Fibroblast of skin of back (primary cell): ENCODE measurements at regions not wholly inside any gene's neighbourhood (a gene's known extent, or its start where the extent isn't known, plus 50 kb on each side); places are given as distances from the start of the nearest gene placed in this dataset.

Source experiments
- DNase-seq: peaks from one replicate; pipeline ENCODE4 v3.0.0-alpha.2; 2013

DNA sequence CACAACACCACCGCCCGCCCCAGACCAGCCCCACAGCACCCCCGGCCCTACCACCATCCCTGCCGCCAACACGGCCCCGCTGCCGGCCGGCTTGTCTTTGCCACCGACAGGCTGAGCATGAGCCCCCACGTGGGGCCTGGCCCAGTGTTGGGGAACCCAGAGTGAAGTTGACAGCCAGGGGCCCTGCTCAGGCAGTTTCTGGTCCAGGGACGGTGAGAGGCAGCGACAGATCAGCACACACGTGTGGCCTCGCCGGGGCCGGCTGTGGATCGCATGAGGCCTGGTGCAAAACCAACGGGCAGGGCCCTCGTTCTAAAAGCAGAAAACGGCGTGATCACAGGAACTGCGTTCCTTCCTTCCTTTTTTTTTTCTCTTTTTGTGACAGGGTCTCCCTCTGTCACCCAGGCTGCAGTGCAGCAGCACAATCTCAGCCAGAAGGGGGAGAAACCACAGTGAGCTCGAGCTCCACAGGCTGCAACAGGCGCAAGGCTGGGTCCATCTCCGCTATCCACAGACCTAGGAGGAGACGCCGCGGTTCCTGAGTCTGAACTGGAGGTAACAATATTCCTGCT, 50.5 kb upstream of the FBRSL1 start:
- DNase-seq: no peak

DNA sequence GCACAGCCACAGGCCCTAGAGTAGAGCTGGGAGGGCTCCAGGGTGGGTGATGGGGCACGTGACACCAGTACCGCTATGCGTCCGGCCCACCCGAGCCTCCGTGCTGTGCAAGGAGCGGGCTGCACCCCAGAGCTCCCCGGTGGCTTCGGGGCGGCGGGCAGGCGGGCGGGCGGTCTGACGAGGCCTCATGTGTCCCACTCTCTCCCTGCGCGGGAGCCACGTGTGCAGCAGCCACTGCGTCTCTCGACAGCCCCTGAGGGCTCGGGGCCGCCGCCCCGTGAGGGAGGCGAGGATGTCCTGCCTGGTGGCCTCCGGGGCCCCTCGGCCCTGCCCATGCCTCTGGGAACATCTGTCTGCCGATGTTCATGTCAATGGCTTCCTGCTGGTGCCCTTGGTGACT, 51.2 kb upstream of the FBRSL1 start:
- DNase-seq: no peak

DNA sequence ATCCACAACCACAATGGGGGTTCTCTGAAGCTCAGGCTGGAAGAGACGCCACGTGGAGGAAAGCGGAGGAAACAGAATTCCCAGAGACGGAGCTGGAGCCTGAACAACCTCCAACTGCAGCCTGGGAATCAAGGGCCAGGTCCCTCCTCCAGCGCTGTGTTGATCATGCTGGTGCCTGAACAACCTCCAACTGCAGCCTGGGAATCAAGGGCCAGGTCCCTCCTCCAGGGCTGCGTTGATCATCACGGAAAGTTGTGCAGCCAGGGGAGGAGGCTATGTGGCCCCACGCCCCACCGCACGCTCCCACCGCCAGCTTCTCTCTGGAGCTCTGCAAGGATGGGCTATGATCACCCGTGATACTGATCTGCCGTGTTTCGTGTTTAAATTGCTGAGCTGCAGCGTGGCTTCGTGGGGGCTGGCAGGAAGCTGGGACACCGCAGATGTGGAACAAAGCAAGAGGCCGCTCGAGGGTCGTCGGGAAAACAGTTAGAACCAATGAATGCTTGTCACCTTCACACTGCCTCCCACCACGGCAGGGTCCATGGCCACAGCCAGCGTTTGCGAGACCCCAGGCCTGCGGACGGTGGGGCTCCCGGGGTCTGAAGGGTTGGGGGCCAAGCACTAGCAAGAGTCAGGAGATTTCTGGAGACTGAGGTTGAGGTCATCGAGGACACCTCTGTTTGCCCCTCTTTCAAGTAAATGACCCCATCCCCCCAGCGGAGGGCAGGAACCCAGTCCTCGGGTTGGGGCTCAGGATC, 51.8 kb upstream of the FBRSL1 start:
- DNase-seq: no peak

DNA sequence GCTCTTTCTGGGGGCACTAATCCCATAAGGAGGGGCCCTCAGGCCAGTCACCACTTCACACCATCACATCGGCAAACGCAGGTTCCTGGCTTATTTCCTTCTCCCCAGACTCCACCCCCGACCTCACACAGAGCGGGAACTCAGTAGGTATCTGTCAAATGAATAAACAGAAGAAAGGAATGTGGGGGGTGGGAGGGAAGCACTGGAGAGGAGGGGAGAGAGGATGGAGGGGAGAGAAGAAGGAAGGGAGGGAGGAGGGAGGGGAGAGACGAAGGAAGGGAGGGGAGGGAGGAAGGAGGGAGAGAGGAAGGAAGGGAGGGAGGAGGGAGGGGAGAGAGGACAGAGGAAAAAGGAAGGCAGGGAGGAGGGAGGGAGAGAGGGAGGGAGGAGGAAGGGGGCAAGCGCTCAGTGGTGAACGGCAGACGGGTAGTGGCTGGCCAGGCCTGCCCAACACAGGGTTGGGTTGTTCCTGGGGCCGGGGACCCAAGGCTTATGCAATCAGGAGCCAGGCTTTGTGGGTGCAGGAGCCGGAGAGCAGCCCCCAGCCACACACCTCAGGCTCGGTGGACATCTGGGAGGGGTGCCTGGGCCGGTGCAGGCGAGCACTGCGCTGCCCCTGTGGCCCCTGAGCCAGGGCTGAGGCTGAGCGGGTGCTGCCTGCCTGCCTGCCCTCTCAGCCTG, 52.6 kb upstream of the FBRSL1 start:
- DNase-seq: no peak

DNA sequence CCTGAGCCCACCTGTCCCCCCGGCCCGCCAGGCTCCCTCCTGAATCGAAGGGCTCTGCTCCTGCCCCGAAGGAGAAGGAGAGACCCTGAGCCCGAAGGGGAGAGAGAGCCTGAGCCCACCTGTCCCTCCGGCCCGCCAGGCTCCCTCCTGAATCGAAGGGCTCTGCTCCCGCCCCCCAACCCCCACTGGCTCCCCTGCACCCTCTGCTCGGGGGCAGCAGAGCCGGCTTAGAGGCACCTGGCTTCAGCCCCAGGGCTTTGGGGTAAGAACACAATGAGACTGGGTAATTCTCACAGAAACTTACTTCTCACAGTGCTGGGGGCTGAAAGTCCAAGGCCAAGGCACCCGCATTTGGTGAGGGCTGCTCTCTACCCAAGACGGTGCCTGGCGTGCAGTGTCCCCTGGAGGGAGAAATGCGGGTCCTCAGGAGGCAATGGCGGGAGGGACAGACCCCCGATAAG, 53.1 kb upstream of the FBRSL1 start:
- DNase-seq: no peak

DNA sequence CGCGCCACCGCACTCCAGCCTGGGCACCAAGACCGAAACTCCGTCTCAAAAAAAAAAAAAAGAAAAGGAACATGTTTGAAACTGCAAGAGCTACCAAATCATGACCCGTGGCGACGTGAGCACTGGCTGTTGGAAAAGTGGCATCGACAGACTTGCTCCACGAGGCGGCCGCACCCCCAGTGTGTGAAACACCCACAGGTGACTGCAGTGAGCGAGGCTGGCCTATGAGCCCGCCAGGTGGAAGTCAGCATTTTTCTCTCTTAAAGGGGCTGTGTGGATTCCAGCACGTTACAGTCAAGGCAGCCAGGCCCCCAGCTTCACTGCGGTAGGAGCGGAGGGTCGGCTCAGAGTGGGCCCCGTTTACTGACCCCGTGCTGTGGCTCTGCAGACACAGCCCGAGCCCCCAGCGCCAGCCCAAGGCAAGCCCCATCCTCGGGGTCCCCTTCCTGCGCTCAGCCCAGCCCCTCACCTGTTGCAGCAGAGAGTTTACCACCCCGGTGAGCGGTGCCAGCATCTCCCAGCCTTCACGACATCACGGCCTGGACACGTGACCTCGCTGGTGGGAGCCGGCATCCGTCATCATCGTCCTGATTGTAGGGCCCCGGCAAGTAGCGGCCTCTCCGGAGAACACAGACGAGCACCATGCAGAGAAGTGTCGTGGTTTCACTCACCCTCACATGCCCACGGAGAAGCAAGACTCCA, 54.3 kb upstream of the FBRSL1 start:
- DNase-seq: no peak

DNA sequence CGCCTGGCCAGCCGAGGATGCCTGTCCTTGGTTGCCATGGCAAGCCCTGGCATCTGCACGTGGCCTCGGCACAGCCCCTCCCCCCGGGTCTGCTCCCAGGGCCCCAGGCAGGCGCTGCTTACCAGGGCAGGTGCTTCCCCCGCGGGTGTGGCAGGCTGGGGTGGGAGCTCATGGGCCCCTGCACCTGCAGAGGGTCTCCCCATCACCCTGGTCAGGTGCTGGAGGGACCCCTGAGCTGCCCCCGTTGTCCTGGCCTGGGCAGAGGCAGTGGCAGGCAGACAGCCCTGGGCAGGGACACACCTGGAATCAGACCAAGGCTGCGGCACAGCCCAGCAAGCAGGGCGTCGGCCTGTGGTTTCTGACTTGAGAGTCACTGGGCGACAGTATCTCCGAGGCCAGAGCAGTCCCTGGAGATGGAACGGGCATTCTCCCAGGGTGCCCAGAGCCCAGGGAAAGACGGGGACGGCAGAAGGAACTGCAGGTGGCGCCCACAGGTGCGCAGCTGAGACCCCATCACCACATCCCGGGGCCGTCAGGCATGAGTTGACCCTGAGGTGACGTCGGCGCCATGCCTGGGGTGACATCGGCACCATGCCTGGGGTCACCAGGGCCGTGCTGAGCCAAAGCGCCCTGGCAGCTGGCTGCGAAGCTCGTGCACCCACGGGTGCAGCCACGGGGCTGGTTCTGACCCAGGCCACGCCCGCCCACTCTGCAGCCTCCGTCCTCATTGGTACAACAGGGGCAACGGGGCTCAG, 56.1 kb upstream of the FBRSL1 start:
- DNase-seq: no peak

DNA sequence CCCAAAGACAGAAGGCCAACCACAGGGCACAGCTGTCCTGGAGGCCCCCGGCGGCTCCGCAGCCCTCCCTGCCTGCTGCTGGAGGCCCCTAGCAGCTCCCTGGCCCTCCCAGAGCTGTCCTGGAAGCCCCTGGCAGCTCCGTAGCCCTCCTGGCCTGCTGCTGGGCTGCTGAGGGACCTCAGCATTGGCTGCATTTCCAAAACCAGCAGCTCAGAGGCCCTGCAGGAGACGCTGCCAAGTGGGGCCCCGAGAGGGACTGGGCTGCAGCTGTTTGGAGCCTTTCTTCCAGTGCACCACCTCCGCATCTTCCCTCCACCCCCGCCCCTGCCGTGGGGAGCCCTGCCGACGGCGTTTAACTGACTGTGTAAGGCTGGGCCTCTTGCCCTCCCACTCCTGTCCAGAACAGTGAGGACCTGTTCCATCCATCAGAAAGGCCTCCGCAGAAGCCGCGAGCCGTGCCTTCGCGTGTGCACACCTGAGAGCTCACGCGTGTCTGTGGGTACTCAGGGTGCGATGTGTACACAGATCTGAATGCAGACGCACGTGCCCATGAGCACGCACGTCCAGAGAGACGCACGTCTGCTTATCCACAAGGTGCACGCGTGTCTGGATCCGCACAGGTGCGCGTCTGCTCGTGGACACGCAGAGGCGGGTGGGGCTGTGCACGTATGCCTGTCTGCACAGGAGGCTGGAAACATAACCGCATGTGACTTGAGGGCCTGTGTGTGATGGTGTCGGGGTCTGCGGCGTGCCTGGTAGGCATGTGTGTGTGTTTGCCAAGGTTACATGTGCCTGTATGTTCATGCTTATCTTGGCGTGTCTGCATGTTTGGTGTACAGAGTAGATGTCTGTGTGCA, 57.0 kb upstream of the FBRSL1 start:
- no peak for DNase-seq

DNA sequence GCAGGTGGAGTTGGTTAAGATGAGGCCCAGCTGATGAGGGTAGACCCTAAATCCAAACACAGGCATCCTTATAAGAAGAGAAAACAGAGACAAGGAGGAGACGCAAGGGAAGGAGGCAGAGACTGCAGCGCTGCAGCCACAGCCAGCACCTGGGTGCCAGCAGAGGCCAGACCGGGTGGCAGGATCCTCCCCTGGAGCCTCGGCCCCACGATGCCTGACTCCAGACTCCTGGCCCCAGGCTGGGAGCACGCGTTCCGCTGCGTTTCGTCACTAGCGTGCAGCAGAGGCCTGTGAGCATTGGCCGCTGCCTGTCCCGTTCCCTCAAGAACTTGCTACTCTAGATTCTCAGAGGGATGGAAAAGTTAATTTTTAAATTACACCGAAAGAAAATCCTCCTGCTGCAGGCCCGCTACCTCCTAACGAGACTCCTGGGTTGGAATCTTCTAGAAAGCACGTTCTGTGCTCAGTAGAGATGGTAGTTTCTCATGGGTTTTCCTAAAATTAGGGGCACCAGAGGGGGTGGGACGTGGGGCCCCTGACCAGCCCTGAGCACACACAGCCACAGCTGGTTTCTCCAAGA, 57.7 kb upstream of the FBRSL1 start:
- DNase-seq: no peak

DNA sequence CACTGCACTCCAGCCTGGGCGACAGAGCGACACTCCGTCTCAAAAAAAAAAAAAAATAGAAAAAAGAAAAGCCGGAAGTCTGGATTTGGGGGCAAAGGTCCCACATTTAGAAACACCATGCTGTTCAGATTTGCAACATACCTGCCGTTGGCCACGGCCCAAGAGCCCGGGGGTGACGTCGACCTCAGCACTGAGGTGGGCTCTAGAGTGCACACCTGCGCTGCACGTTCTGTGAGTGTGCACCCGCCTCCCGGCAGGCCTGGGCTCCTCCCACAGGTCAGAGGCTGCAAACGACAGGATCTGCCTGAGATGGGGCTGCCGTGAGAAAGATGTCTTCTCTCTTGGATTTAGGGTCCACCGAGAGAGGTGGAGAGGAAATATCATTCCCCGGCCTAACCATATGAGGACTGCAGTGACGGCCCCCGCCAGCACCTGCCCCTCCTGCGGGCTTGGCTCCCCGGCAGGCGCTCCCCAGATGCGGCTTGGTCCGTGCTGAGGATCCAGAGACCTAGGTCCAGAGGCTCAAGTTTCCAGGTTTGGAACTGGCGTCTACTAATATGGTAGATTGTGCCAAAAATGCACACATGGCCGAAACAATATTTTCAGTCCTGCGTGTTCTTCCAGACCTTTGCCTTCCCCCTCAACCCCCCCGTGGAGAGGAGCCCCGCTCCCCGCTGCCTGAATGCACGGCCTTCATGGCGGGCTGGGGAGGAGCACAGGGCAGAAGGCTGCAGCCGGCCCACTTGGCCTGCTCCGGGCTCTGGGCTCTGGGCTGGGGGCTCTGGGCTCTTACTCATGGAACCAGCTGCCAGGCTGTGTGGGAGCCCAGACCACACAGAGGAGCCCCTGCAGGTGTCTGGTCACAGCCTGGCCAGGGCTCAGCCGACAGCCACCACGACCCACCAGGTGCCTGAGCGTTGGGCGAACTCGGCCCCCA, 58.8 kb upstream of the FBRSL1 start:
- no peak for DNase-seq

DNA sequence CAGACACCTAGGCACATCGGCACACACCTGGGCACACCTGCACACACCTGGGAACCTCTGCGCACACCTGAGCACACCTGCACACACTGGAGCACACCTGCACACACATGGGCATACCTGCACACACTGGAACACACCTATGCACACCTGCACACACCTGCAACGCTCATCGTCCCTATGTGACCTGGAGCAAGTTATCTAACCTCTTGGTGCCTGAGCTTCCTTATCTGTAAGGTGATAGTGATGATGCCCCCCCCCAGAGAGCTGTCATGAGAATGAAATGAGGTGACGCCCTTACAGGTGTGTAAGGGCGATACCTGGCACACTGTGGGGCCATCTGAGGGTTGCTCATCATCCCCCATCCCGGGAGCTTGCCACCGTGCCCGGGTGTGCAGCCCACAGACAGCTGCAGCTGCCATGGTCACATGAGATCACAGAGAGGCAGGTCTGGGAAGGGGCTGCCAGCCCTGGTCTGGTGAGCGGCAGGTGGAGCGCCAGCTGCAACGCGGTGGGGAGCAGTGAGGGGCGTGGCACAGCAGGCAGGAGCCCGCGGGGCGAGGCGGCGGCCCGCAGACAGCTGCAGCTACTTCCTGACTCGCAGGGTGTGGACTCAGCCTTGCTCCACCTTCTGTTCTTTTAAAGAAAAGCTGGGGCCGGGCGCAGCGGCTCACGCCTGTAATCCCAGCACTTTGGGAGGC, 59.9 kb upstream of the FBRSL1 start:
- no peak for DNase-seq

DNA sequence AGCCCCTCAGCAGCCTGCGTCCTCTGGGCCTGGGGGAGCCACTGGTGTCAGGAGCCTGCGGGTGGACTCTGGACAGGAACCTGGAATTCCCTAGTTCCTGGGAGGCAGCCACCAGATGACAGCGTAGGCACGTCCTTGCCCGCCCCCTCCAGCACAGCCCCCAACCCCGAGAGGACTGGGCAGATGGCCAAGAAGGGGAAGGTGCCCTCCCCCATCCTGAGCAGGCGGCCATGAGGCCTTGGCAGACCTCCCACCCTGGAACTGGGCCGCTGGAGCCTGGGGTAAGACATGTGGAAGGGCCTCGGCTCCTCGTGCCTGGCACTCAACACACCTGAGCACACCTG, 60.4 kb upstream of the FBRSL1 start:
- DNase-seq: no peak

DNA sequence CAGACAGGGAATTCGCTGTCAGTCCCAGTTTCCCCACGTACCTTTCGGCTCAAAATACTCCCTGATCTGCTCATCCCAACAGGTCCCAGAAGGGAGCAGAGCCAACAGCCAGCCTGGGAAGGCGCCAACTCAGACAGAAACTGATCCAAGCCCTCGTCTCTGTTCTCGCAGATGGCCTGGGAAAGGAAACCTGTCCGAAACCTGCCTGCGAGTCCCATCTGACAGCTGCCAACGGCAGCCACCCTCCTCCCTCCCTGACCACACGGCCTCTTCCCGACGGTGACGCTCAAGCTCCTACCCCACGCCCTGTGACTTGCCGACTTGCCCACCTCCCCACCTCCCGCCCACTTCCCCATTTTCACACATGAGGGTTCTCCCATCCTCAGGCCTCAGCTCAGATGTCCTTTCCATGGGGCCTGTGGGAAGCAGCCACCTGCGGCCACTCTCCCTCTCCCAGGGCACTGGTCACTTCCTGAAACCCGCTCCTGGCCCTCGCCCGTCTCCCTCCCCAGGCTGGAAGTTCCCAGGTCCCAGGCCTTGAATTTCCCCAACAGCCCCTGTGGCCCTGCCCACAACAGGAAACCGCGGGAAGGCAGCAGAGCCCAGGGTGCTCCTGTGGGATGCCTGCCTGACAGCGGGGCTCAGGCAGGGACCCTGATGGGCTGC, 60.9 kb upstream of the FBRSL1 start:
- no peak for DNase-seq

DNA sequence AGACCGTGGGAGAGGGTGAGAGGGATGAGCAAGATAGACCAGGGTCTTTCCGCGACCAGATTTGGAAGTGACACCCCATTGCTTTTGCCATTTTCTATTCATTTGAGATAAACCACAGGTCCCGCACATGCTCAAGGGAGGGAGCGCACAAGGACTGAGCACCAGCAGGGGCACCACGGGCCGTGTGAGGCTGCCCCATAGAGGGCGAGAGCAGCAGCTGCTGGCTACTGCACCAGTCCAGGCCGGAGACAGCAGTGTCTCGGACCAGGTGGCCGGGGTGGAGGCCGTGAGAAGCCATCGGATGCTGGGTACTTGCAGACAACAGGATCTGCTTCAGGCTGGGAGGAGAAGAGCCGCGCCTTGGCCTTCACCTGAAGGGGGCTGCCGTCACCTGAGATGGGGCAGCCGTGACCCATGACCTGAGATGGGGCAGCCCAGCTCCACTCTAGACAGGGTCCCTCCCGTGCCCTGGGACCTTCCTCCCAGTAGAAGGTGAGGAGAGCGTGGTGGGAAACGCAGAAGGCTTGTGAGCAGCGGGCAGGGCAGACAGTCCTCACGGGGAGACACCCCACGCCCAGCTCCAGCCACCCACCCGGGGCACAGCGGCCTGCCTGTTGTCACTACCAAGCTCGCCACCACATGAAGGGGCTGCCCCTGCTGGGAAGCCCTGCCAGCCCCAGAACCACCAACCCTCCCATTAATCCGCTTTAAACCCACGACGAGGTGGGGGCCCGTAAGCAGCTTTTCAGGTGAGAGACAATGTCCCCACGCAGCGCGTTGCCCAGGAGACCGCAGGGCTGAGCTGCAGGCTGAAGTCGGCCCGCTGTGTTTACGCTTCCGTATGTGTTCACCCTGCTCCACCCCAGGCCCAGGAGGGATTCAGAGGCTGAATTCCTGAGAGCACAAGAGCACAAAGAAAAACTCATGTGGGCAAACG, 61.7 kb upstream of the FBRSL1 start:
- no peak for DNase-seq

DNA sequence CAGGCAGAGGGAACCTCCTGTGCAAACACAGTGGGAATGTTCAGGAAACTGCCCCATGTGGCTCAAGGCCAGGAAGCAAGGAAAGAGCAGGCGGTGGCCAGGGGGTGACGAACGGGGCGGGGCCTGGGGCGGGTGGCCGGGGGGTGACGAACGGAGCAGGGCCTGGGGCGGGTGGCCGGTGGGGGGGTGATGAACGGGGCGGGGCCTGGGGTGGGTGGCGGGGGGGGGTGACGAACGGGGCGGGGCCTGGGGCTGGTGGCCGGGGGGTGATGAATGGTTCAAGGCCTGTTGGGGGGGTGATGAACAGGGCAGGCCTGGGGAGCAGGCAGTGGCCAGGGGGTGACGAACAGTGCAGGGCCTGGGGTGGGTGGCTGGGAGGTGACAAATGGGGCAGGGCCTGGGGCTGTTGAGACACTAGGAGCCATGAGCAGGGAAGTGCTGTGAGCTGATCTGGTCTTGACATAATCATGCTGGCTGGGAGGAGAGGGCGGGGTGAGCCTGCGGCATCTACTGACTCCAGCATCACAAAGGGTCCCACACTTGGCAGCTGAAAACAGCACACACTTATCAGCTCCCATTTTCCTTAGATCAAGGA, 62.7 kb upstream of the FBRSL1 start:
- DNase-seq: no peak

DNA sequence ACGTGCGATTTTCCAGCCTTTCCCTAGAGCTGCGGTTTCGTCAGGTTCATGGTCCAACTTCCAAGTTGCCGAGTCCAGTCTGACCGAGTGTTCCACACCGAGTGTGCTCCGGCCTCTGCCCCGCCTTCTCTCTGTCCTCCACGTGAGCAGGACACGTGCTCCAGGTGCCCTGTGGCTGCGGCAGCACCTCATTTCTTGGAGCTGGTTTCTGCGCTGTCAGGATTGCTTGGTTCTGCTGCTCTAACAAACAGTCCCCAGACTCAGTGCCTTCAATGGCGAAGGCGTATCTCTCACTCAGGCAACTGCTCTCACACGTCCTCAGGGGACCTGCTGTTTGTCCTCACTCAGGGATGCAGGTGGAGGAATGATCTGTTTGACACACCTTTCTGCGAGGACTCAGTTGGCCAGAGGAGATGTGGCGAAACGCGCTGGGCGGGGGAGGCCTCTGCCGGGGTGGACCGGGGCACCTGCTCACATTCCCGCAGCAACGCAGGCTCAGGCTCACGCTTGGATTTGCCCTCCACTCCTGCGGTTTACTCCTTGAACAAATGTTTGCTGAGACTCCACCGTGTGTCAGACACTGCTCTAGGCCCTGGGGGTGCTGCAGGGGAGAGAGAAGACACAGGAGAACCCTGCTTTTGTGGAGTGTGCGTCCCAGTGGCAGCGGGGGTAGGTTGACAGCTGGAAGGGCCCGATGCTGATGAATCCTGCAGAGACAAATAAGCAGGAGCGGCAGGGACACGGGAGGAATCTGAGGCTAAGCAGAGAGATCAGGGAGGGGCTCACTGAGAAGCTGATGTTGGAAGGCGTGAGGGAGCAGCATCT, 63.4 kb upstream of the FBRSL1 start:
- DNase-seq: no peak
